ENCODE measurements at regions not wholly inside any gene's neighbourhood (a gene's known extent, or its start where the extent isn't known, plus 50 kb on each side); places are given as distances from the start of the nearest gene placed in this dataset.

- peak; percentile 40 to 80 (median 71) for TF ChIP-seq CTCF (IDR thresholded peaks at IDR 0.05 in 8 of 11, conservative IDR thresholded peaks at IDR 0.05 in 3 of 11)
- peak in 1 of 3 donors; percentile 43 for TF ChIP-seq POLR2AphosphoS5 (IDR thresholded peaks at IDR 0.05)
Observed at GRCh38 chr12:93098077-93098476, 169.0 kb upstream of the EEA1 start.

Measured in spleen (tissue), 7 donors.